ENCODE measurements at regions not wholly inside any gene's neighbourhood (a gene's known extent, or its start where the extent isn't known, plus 50 kb on each side); places are given as distances from the start of the nearest gene placed in this dataset.

- TF ChIP-seq ZNF70 (CRISPR knock-in tag; IDR thresholded peaks at IDR 0.05) (no peak), ISL1 (CRISPR knock-in tag; IDR thresholded peaks at IDR 0.05) (no peak), ESRRG (CRISPR knock-in tag; IDR thresholded peaks at IDR 0.05) (no peak), POU6F1 (CRISPR knock-in tag; IDR thresholded peaks at IDR 0.05; ENCODE audit: borderline replicate concordance, low read depth) (no peak), BACH2 (CRISPR knock-in tag; IDR thresholded peaks at IDR 0.05; ENCODE audit: borderline replicate concordance) (no peak), ZFP3 (CRISPR knock-in tag; IDR thresholded peaks at IDR 0.05) (no peak), TOX (CRISPR knock-in tag; IDR thresholded peaks at IDR 0.05; ENCODE audit: borderline replicate concordance) (no peak), GLIS3 (CRISPR knock-in tag; IDR thresholded peaks at IDR 0.05) (no peak), PPARA (CRISPR knock-in tag; IDR thresholded peaks at IDR 0.05; ENCODE audit: borderline replicate concordance) (no peak), SNAI2 (CRISPR knock-in tag; IDR thresholded peaks at IDR 0.05) (no peak), CSDC2 (CRISPR knock-in tag; IDR thresholded peaks at IDR 0.05) (no peak), TCF4 (CRISPR knock-in tag; IDR thresholded peaks at IDR 0.05; ENCODE audit: borderline replicate concordance) (no peak), ZC3H10 (CRISPR knock-in tag; IDR thresholded peaks at IDR 0.05) (no peak), OSR1 (CRISPR knock-in tag; IDR thresholded peaks at IDR 0.05) (no peak), ZNF8 (CRISPR knock-in tag; IDR thresholded peaks at IDR 0.05) (no peak)
- TF ChIP-seq, protein P1, sequence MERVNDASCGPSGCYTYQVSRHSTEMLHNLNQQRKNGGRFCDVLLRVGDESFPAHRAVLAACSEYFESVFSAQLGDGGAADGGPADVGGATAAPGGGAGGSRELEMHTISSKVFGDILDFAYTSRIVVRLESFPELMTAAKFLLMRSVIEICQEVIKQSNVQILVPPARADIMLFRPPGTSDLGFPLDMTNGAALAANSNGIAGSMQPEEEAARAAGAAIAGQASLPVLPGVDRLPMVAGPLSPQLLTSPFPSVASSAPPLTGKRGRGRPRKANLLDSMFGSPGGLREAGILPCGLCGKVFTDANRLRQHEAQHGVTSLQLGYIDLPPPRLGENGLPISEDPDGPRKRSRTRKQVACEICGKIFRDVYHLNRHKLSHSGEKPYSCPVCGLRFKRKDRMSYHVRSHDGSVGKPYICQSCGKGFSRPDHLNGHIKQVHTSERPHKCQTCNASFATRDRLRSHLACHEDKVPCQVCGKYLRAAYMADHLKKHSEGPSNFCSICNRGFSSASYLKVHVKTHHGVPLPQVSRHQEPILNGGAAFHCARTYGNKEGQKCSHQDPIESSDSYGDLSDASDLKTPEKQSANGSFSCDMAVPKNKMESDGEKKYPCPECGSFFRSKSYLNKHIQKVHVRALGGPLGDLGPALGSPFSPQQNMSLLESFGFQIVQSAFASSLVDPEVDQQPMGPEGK (CRISPR knock-in tag; IDR thresholded peaks at IDR 0.05; ENCODE audit: borderline replicate concordance), result no peak
- TF ChIP-seq, protein P2, sequence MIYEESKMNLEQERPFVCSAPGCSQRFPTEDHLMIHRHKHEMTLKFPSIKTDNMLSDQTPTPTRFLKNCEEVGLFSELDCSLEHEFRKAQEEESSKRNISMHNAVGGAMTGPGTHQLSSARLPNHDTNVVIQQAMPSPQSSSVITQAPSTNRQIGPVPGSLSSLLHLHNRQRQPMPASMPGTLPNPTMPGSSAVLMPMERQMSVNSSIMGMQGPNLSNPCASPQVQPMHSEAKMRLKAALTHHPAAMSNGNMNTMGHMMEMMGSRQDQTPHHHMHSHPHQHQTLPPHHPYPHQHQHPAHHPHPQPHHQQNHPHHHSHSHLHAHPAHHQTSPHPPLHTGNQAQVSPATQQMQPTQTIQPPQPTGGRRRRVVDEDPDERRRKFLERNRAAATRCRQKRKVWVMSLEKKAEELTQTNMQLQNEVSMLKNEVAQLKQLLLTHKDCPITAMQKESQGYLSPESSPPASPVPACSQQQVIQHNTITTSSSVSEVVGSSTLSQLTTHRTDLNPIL (CRISPR knock-in tag; IDR thresholded peaks at IDR 0.05; ENCODE audit: low read depth), result no peak
- TF ChIP-seq, protein P3, sequence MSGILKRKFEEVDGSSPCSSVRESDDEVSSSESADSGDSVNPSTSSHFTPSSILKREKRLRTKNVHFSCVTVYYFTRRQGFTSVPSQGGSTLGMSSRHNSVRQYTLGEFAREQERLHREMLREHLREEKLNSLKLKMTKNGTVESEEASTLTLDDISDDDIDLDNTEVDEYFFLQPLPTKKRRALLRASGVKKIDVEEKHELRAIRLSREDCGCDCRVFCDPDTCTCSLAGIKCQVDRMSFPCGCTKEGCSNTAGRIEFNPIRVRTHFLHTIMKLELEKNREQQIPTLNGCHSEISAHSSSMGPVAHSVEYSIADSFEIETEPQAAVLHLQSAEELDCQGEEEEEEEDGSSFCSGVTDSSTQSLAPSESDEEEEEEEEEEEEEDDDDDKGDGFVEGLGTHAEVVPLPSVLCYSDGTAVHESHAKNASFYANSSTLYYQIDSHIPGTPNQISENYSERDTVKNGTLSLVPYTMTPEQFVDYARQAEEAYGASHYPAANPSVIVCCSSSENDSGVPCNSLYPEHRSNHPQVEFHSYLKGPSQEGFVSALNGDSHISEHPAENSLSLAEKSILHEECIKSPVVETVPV (CRISPR knock-in tag; IDR thresholded peaks at IDR 0.05), result no peak
- no peak for ATAC-seq
Measured at GRCh38 chrX:5549512-5549911, 679.2 kb downstream of the NLGN4X start.

DNA sequence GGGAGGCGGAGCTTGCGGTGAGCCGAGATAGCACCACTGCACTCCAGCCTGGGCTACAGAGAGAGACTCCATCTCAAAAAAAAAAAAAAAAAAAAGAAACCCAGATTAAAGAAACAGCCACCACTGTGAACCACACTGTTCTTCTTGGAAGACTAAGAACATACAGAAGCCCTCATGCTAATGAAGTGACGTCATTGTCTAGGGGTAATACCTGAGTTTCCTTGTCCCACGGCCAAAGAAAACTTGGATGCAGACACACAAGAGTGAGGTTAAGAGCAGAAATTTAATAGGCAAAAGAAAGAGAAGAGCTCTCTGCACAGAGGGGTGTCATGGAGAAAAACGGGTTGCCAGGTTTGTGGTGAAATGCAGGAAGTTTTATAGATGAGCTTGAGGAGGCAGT is 691.6 kb downstream of the NLGN4X start:
- no peak for ATAC-seq
- TF ChIP-seq ESRRG (CRISPR knock-in tag; IDR thresholded peaks at IDR 0.05) (no peak), ZFP3 (CRISPR knock-in tag; IDR thresholded peaks at IDR 0.05) (no peak), TCF4 (CRISPR knock-in tag; IDR thresholded peaks at IDR 0.05; ENCODE audit: borderline replicate concordance) (no peak), ARNTL (CRISPR knock-in tag; IDR thresholded peaks at IDR 0.05; ENCODE audit: borderline replicate concordance, low read depth) (no peak), POU6F1 (CRISPR knock-in tag; IDR thresholded peaks at IDR 0.05; ENCODE audit: borderline replicate concordance, low read depth) (no peak), ISL1 (CRISPR knock-in tag; IDR thresholded peaks at IDR 0.05) (no peak), BACH2 (CRISPR knock-in tag; IDR thresholded peaks at IDR 0.05; ENCODE audit: borderline replicate concordance) (no peak), SNAI2 (CRISPR knock-in tag; IDR thresholded peaks at IDR 0.05) (no peak), PPARA (CRISPR knock-in tag; IDR thresholded peaks at IDR 0.05; ENCODE audit: borderline replicate concordance) (no peak), OSR1 (CRISPR knock-in tag; IDR thresholded peaks at IDR 0.05) (no peak), CSDC2 (CRISPR knock-in tag; IDR thresholded peaks at IDR 0.05) (no peak), ZNF565 (CRISPR knock-in tag; conservative IDR thresholded peaks at IDR 0.05; ENCODE audit: low read depth) (no peak), ZFP30 (CRISPR knock-in tag; IDR thresholded peaks at IDR 0.05) (no peak), GLIS3 (CRISPR knock-in tag; IDR thresholded peaks at IDR 0.05) (no peak), RARB (CRISPR knock-in tag; IDR thresholded peaks at IDR 0.05) (no peak)
- TF ChIP-seq, protein P1 (CRISPR knock-in tag; IDR thresholded peaks at IDR 0.05; ENCODE audit: borderline replicate concordance), result no peak
- TF ChIP-seq, protein P2 (CRISPR knock-in tag; IDR thresholded peaks at IDR 0.05; ENCODE audit: low read depth), result no peak
- TF ChIP-seq, protein P3 (CRISPR knock-in tag; IDR thresholded peaks at IDR 0.05), result no peak
